Fibroblast of lung (primary cell): ENCODE measurements at regions not wholly inside any gene's neighbourhood (a gene's known extent, or its start where the extent isn't known, plus 50 kb on each side); places are given as distances from the start of the nearest gene placed in this dataset.

ENCODE experiments used
- CTCF ChIP-seq, 2 donors: IDR thresholded peaks in 1 of 2; conservative IDR thresholded peaks in 1 of 2; 1 replicate in 1 of 2; 2 replicates in 1 of 2; pipeline ENCODE4 v1.5.1; 2011 to 2012; ENCODE audit warnings: low read length in 2 of 2, control low read depth in 1 of 2, inconsistent platforms in 1 of 2, low read depth in 1 of 2, mild to moderate bottlenecking in 1 of 2
- EZH2 ChIP-seq: IDR thresholded peaks from 2 replicates; pipeline ENCODE4 v1.5.1; 2012; ENCODE audit warnings: low read length, control low read depth, mild to moderate bottlenecking; ENCODE audit errors: missing control alignments

- TF ChIP-seq CTCF (conservative IDR thresholded peaks at IDR 0.05 in 1 of 2, IDR thresholded peaks at IDR 0.05 in 1 of 2; ENCODE audit: low read depth in 1 of 2, low read length in 2 of 2) = no peak
- TF ChIP-seq EZH2 = no peak
These were observed 647.0 kb upstream of the CFAP20DC start for GRCh38 chr3:59696783-59697182.
